ENCODE measurements at regions not wholly inside any gene's neighbourhood (a gene's known extent, or its start where the extent isn't known, plus 50 kb on each side); places are given as distances from the start of the nearest gene placed in this dataset.
"Not testable (repeated sequence)": the region's sequence is repeated elsewhere in the genome, so short reads cannot be mapped to it uniquely, and the experiment has no call there.

DNA sequence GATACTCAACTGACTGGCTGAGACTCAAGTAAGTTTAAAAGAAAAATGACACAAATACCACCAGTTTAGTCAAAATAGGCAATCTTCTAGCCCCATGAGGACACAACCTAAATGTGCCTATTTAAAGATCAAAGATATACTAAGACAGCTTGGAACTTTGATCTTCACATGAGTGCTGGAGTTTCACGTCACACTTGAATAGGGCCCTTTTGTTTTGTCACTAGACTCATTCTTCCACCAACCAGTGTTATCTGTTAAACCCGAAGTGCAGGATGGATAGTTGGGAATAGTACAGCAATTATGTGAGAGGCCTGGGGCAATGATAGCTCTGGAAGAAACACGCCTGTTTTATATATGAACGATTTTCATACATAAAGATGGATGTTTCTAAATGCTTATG lies 792.8 kb upstream of the NUDT12 start:
- no peak for DNase-seq (ENCODE audit: low read depth in 2 of 2)

GRCh38 chr5:104353371-104353770 lies 790.8 kb upstream of the NUDT12 start:
- no peak for DNase-seq (ENCODE audit: low read depth in 2 of 2)

- no peak for DNase-seq (ENCODE audit: low read depth in 2 of 2)
These were observed 790.4 kb upstream of the NUDT12 start for GRCh38 chr5:104352954-104353353.

DNA sequence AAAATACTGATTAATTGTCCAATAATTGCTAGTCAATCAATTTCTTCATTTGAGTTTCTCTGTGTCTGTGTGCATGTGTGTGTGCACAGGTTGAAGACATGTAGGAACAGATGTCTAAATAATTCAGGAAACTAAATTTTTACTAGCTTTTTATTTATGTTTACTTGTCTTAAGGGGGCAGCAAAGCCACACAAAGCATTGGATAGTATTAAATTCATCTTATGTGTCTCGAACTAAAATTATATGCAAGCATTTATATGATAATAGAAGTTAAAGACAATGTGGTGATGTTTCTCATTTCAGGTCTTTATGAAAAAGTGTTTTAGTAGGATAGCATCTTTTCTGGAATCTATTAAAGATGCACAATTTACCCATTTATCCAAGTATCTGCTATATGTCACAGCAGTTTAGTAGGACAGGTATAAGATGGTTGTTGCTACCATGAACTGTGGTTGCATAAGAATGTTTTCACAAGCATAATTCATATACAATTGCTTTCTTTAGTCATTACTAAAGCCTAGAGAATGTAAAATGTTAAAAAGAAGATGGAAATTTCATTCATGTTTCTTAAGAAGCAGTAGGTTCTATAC lies 784.6 kb upstream of the NUDT12 start:
- DNase-seq (ENCODE audit: low read depth in 2 of 2), result no peak

GRCh38 chr5:104345222-104346016 lies 782.8 kb upstream of the NUDT12 start:
- DNase-seq (ENCODE audit: low read depth in 2 of 2), result no peak

DNA sequence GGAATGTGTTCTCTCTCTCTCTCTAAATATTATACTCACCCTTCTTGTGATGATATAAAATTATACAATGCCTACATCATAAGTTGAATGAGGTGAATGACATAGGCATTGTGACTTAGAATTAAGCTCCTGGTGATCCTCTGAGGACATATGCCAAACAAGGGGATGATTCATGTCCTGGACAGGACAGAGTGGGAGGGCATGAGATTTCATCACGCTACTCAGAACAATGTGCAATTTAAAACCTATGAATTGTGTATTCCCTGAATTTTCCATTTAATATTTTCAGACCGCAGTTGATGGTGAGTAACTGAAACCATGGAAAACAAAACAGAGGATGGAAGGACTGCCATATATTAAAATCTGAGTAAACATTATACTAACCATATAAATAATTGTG lies 782.2 kb upstream of the NUDT12 start:
- DNase-seq (ENCODE audit: low read depth in 2 of 2), result no peak

- no peak for DNase-seq (ENCODE audit: low read depth in 2 of 2)
These were observed 765.2 kb upstream of the NUDT12 start for GRCh38 chr5:104327801-104328200.

- no peak for DNase-seq (ENCODE audit: low read depth in 2 of 2)
These were observed 764.4 kb upstream of the NUDT12 start for GRCh38 chr5:104326966-104327365.

- no peak for DNase-seq (ENCODE audit: low read depth in 2 of 2)
These were observed 762.8 kb upstream of the NUDT12 start for GRCh38 chr5:104325356-104325755.

GRCh38 chr5:104316676-104317075 lies 754.1 kb upstream of the NUDT12 start:
- not testable (repeated sequence) for DNase-seq (ENCODE audit: low read depth in 2 of 2)

DNA sequence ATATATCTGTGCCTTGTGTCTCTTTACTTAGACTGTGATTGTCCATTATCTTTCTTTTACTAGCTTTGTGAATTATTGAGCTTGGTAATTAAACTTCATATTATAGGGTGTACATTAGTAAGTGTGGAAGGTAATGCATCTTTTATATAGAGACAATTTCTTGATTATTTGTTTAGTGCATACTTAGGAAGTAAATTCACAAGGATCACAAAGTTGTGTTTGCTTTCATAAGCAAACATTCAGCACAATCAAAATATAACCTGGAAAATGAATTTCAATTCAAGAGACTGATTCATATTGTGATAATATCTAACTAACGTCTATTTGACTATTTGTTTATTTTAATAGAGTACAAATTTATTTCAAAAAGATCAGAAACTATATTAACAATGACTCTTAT lies 749.9 kb upstream of the NUDT12 start:
- DNase-seq (ENCODE audit: low read depth in 2 of 2), result no peak

DNA sequence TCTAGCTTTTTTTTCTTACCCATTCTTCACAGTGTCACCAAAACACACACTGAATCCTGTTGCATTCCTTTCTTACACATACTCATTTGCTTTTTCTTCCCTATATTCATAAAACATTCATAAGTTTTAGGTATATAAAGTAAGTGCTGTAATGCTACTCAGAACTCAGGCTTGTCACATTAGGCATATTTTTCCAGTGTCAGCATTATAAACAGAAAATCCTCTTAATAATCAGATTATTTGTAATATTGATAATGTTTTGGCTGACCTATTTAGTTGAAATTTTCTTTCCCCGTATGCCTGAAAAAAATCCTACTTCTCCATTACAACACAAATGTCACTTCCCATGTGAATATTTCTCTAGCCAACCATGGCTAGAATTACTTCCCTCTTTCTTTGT lies 743.0 kb upstream of the NUDT12 start:
- DNase-seq (ENCODE audit: low read depth in 2 of 2), result no peak

DNA sequence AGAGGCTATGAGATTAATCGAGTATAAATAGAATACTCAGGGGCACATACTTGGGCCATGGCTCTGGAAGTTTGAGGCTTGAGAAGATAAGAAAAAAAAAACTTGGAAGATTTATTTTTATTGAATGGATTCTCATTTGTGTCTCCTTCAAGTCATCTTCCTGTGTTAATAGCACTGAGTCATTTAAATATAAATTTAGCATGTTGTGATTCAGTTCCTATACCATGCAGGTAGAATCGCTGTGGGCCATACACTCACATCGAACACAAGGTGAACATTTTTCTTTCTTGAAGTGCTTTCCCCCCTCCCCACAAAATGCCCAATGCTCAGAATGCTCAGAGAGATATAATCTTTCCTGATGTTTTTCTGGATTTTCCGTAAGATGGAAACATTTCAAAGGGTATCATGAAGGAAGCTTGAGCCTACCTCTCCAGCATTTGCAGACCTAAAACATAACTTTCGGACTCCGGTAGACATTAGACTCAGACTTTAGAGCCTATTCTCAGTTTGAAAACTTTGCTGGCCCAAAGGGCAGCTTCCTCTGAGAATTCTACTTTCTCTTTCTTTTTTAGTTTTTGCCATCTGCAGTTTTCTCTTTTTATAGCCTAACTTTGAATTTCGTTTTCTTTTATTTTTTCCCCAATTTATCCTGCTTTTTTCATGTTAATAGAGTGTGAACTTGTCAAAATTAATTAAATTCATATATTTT lies 737.6 kb upstream of the NUDT12 start:
- DNase-seq (ENCODE audit: low read depth in 2 of 2), result no peak

- no peak for DNase-seq (ENCODE audit: low read depth in 2 of 2)
These were observed 735.9 kb upstream of the NUDT12 start for GRCh38 chr5:104298518-104298917.

- DNase-seq (ENCODE audit: low read depth in 2 of 2), result no peak
These were observed 734.5 kb upstream of the NUDT12 start for GRCh38 chr5:104297076-104297475.

DNA sequence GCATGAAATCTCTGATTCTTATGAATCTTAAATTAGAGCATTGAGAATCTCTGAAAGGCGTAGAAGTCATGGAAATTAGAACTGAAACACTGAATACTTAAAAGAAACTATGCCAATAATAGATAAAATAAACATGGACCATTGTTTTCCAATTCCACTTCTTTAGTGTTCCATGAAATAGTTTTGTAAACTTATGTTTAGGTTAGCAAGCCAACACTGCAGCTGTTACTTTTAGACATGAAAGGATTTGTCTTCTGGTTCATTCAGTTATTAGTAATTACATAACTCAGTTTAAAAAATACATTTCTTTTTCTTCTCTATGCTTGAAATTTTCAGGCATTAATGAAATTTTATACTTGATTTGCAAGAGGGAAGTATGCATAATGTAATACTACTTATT lies 733.4 kb upstream of the NUDT12 start:
- DNase-seq (ENCODE audit: low read depth in 2 of 2), result no peak

GRCh38 chr5:104283136-104283535 lies 720.5 kb upstream of the NUDT12 start:
- no peak for DNase-seq (ENCODE audit: low read depth in 2 of 2)

GRCh38 chr5:104273725-104274124 lies 711.1 kb upstream of the NUDT12 start:
- no peak for DNase-seq (ENCODE audit: low read depth in 2 of 2)

DNA sequence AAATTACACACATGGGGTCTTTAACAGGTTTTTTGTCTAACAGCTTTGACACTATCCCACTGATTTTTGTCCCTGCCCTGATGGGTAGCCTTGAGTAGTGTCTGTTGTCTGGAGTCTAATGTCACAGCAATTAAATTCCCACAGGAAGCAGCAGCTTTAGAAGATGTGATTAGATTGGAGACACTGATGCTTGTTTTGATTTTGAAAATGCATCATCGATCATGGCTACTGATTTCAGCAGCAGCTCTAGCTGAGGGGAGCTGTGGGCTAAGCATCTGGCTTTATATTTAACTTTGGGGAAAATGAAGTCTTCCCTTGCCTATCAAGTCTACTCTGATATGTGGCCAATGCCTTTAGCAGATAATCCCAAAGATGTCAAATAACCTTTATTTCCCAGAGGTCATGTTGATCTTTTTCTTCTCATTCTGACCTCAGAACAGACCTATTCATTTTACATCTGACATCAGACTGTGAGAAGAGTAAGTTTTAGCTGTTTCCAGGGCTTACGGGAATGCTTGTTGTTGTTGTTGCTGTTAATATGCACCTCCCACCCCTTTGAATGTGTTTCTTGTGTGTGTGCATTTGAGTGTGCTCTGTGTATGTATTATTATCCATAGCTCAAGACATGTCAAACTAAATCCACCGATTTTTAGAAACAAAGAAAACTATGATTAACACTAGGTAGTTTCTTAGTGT lies 704.9 kb upstream of the NUDT12 start:
- DNase-seq (ENCODE audit: low read depth in 2 of 2), result no peak

DNA sequence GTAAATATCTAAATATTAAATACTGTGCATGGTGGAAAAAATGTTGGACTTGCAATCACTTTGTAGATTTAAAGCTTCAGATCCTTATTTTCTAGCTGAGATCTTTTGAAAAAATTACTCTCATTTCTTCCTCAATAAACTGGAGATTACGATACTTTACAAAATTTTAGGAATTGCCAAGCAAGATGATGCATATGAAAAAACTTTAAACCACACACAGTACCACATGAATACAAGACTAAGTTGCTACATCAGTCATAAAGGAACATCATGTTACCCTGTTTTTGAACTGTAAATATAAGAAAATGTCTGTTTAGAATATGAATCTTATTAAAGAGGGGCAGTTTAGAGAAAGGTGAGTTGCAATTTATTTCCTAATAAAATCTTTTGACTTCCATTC lies 703.6 kb upstream of the NUDT12 start:
- no peak for DNase-seq (ENCODE audit: low read depth in 2 of 2)

DNA sequence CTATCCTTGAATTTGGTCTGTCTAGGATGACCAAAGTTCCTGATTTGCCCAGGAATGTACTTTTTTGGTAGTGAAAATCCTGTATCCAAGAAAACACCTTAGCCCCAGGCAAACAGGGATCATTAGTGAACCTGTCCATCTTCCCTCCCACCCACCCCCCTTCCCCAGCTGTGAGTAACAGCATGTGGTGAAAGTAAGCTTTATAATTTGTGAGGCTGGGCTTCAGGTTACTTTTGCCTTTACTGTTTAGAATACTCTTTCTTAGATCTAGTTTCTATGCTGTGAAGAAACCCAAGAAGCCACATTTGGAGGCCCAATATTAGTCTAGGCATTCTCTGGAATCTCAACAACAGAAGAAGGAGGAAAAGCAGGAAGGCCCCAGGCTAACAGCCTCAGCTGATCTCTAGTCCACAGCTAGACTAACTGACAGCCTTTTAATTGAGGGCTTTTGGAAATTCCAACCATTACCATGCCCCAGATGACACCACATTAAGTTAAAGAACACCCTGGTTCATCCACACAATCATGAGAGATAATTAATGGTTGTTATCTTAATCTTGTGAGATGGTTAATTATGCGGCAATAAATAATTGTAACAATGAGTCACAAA lies 703.0 kb upstream of the NUDT12 start:
- DNase-seq (ENCODE audit: low read depth in 2 of 2), result no peak

- DNase-seq (ENCODE audit: low read depth in 2 of 2), result no peak
These were observed 684.7 kb upstream of the NUDT12 start for GRCh38 chr5:104247260-104247659.

Measured in stimulated activated CD4-positive, alpha-beta T cell treated with anti-CD3 and anti-CD28 coated beads, Interleukin-12 subunit alpha, Interleukin-12 subunit beta, amount 100 ng/mL, for 24 hours (primary cell).